HG02759 (cell line): ENCODE measurements at regions not wholly inside any gene's neighbourhood (a gene's known extent, or its start where the extent isn't known, plus 50 kb on each side); places are given as distances from the start of the nearest gene placed in this dataset.

Source experiments
- ATAC-seq: cut with Tn5 transposase; IDR thresholded peaks from one replicate; pipeline ENCODE4 v1.9.1; 2021; ENCODE audit warnings: mild to moderate bottlenecking, moderate library complexity; ENCODE audit not compliant: unreplicated experiment

DNA sequence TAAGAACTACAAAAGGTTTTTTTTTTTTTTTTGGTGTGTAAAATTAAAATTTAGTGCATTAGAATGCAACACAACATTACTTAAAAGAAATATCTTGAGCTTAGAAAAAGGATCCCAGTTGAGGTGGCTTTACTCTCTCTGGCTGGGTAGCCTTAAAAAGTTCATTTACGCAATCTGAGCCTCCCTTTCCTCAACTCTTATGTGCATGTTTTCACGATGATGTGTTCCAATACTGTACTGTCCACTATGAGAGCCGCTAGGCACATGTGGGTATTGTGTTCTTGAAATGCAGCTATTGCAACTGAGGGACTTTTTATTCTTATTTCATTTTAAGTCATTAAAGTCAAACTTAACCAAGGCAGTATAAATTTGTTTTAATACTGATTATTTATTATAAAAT, 460.9 kb upstream of the SYT1 start:
- ATAC-seq, result no peak

DNA sequence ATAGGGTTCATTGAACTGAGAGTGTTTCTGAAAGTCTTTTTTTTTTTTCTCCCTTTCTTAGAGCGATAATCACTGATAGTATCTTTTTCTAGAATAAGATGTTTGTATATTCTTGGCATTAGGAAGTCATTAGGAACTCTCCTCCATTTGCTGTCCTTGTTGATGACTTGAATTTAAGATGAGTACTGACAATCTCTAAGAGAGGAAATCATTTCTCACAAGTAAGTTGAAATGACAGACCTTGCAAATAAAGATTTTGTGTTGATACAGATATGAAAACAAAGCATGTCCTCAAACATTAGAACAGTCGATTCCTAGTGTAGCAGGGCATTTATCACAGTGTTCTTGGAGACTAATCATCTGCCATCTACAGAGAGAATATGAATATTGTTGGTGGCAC, 458.4 kb upstream of the SYT1 start:
- ATAC-seq, result no peak

DNA sequence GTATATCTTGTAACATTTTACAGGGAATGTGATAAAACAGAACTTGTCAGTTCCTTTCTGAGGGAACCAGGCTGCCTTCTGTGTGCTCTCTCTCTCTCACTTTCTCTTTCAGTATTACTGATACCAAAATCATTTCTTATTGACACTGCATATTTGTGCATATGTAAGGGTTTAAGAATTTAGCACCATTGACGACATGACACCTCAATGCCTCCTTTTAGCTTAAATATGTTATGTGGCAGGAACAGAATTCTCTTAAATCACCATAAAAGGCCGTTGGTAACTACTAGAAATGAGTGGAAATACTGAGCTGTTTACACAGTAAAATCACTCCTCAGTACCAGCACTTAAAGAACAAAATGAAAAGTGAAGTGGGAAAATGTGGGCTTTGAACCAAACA, 457.7 kb upstream of the SYT1 start:
- peak; percentile 85 for ATAC-seq

DNA sequence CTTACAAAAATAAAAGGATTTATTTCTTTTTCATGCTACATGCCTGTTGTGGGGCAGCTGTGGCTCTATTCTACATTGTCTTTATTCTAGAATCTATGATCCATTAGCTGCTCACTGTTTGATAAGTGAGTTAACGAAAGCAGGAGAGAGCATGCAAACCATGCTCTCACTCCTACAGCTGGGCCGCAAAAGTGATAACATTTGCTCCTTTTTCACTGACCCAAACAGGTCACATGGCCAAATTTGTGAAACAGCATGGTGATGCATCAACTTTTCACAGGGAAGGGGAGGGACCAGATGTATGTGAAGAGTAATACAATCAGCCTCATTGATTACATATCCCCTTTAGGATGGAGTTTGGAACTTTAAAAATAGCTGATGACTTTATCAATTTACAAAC, 456.9 kb upstream of the SYT1 start:
- ATAC-seq, result no peak

DNA sequence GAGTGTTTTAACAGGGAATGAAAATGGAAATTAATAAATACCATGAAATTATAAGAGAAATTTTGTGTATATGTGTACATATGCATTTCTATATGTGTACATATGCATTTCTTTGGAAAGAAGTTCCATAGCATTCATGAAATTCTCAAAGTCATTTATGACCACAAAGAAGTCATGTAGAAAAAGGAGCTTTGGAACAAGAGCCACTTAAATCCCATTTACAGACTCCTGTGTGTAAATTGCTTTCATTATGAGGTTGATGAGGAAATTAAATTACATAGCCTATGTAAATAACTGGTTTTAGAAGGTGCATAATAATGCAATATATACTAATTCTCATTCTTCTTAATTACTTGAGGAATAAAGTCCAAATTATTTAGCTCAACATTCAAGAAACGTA, 450.5 kb upstream of the SYT1 start:
- ATAC-seq, result no peak

DNA sequence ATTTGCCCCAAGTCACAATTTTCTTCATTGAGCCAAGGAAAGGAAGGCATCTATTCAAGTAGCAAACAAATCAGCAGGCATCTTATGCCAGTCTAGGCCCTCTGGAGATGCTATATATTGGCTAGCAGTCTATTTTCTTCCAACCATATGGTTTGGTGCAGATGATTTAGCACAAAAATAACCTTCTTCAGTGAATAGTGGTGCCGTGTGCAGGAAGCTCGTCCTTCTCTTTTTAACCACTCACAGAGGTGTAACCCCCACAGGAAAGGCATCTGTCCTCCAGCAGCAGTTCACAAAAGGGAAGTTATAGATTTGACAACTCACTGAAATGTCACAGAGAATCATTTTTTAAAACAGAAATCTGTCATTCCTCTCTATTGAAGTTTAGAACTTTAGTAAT, 445.7 kb upstream of the SYT1 start:
- no peak for ATAC-seq

DNA sequence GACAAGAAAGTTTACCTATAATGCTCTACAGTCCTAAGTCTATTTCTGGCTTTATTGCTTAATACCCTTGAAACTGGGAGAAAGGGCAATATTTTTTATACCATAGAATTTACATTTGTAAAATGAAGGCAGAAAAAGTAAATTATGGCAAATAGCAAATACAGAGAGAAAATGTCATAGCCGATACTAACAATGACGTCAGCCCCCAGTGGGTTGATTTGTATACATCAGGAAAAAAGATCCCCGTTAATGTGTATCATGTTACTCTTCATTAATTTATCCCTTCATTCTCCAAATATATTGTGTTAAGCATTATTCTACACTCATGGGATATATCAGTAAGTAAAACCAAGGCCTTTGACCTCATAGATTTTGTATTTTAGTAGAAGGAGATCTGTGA, 445.1 kb upstream of the SYT1 start:
- no peak for ATAC-seq

DNA sequence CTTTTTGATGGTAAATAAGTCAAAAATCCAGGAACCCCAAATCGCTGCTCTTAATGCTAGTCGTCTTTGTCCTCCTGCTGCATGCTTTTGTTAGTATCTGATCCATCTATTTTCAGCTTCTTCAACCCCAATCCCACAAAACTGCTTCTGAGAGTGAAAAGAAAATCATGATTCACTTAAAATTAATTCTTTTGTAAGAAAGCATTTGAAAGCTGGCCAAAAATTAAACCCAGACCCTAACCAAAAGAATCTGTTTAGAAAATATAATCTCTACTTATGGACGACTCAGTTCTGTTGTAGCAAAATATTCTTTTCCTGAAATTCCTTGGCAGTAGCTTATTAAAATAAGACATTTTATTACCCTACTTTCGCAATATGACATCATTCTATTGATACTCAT, 443.6 kb upstream of the SYT1 start:
- ATAC-seq, result no peak

DNA sequence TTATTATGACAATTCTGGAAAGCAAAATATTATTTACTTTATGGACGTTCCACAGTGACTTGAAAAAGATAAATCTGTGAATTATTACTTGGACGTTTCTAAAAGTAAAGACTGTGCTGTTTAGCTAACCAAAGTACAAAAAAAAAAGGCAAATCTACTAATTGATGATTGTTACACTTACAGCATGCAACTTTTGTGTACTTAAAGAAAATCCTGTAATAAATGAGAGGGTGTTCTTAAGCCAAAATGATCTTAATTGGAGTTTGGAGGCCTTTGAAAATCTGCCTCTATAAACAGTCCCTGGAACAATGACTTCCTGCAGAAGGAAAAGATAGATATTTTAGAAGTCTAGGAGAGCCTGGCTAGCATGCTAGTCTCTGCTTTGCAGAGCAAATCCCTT, 434.0 kb upstream of the SYT1 start:
- ATAC-seq, result no peak

DNA sequence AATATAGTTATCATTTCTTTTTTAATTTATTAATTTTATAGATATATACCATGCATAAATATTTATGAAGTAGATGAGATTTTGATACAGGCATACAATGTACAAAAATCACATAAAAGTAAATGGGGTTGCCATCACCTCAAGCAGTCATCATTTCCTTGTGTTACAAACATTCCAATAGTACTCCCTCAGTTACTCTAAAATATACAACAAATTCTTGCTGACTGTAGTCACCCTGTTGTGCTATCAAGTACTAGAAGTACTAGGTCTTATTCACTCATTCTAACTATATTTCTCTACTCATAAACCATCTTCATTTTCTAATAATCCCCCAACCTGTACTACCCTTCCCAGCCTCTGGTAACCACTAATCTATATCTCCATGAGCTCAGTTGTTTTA, 432.6 kb upstream of the SYT1 start:
- ATAC-seq, result no peak

DNA sequence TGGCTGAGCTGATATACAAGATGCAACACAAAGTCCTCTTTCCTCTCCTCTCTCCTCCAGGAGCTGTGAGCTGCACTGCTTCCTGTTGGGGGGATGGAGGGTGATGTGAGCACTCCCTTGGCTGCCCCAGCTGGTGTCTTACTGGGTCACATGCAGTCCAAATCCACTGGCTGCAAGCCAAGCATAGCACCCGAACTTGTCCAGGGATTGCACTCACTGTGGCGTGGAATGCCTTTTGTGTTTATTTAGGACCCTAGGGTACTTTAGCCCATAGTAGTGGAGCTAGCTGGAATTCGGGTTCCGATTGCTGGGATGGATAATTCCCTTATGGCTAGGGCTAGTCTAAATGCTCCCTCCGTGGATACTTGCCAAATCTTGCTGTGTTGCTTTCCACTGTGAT, 424.9 kb upstream of the SYT1 start:
- no peak for ATAC-seq

DNA sequence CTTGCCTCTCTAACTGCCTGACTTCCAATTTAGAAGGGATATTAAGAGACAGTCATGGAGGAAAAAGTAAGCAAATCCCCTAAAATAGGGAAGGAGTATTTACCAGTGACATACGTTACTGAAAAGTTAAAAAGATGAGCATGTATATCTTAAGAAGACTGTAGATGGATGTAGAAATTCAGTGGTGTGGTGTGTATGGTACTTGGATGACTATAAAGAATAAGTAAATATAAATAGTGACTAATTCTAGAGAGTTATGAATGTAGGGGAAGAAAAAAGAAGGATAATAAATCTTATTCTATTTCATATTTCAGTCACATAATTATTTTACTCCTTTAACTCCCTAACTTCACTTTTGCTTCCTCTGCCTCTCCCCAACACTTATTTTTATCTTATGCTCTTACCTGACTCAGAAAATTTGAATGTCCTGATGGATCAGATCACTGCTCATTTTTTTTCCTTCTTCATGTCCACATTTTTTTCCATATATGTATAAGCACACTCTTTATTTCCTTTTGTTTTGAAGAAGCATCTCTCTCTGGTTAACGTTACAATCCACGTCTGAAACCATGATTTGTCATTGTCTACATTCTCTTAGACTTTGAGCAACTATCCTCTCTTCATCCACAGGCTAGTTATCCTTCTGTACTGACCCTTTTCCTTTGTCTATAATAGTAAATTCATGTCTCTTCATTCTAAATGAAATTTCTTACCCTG, 422.7 kb upstream of the SYT1 start:
- ATAC-seq, result no peak

DNA sequence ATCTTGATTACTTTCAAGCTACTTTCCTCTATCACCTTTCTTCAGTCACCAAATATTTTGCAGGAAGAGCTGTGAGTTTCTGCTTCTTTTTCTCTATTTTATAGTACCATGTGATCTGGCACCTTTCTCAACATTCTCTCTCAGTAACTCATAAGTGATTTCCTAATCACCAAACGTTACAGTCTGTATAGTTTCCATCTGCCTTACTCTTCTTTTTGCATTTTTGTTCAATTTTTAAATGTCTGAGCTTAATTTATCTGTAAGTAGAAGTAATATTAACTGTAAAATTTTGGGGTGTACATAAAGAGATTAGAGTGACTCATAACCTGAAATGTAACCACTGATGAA, 422.1 kb upstream of the SYT1 start:
- no peak for ATAC-seq

DNA sequence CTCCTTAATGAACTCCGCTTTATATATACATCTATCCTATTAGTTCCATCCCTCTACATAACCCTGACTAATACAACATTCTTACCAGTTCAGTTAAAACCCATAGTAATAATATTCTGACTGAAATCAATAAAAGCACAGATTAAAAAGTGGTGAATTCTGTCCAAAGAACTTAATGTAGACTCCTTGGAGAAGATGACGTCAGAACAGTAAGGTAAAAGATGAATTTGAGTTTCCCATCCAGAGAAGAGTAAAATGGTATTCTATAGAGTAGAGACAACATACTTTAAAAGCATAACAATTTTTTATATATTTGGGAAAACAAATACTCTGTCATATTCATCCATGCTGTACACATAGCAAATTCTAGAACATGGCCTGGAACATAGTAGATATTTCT, 418.0 kb upstream of the SYT1 start:
- ATAC-seq, result no peak

DNA sequence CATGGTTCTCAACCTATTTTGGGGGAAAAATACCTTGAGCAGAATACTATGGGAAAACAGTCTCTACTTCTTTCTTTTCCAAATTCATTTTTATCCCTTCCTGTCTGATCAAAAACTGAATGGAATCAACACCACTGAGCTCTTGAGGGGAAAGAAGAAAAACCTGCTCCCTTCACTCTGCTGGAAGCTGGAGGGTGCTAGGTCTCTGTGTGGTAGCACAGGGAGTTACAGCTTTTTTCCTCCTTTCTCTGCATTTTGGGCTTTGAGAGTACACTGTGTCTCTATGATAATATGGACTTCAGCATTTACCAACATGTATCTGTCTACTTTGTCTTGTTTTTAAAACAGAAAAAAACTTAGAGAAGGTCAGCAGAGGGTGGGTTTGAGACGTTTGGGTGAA, 417.2 kb upstream of the SYT1 start:
- no peak for ATAC-seq

DNA sequence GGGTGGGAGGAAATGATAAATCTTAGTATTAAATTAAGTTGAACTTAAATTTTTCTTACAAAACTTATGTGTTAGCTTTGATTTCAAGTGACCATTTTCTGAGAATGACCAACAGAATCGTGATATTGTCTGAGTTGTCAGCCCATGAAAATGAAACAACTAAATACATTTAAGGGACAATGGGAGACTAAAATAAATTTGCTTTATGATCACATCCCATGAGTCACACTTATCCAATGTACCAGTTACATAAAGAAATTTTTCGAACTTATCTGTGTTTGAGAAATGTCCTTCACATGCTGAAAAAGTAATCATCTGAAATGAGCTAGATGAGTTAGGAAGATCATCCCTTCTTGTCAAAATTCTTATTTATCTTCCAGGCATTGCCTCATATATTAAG, 415.9 kb upstream of the SYT1 start:
- ATAC-seq, result no peak

DNA sequence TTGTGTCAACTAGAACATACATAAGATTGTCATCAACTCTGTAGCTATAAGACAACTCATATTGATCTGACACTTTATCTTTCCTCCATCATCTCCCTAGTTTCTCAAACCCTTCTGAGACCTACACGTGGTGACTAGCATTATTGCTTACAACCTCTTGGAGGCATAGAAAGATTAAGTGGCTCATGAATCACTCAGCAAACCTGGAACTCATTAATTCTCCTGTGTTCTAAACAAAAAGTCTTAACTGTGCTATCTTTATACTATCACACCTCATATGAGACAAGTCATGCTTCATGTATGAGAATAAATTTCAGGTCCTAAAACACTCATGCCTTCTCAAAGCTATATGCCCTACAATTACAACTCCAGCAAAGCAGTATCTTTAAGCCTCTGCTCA, 408.6 kb upstream of the SYT1 start:
- ATAC-seq, result no peak

DNA sequence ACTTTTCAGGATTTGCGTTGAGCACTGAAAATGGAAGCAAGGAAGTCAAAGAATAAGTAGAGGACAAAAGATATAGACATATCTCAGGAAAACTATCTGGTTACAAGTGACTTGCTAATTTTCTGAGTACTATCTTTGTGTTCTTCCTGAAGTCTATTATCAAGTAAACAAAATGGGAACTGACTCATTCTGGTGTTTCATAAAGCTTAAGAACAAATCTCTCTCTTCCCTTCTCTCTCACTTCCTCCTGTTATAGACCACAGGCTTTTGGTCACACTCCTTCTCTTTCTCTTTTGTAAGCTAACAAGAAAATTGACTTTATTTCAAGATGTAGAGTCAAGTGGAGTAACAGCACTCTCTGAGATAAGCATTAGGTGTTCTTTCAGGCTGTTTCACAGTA, 406.6 kb upstream of the SYT1 start:
- peak; percentile 99 for ATAC-seq

DNA sequence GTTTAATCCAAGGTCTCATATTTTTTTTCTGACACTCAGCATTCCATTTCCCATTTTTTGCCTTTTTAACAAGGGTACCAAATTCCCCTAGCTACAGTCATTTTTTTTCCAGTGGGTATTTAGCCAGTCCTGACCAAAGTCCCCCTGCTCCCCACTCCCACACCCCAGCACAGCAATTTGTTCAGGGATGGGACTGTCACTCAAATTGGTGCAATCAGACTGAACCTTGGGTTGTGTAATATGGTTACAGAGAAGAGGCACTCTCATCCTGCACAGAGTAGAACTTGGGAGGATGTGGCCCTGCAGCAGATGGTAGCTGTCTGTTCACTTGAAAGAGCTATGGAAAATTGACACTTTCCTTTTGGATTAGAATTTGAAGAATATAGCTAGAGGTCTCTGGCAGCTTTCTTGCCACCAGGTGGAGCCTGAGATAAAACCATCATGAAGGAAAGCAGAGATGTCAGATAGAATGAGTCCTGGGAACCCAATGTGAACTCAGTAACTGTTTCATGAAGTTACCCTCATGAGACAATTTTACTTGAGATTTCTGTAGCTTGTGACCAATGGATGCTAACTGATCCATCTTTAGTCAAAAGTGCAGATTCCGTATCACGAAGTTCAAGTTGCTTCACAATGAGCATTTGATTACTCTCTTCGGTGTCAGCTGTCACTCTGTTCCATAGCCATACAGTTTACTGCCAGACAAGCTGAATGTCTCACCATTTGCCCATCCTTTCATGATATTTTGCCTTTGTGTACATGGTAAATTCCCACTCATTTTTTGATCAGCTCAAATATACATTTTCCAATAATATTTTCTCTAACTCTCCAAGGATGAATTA, 394.0 kb upstream of the SYT1 start:
- no peak for ATAC-seq

DNA sequence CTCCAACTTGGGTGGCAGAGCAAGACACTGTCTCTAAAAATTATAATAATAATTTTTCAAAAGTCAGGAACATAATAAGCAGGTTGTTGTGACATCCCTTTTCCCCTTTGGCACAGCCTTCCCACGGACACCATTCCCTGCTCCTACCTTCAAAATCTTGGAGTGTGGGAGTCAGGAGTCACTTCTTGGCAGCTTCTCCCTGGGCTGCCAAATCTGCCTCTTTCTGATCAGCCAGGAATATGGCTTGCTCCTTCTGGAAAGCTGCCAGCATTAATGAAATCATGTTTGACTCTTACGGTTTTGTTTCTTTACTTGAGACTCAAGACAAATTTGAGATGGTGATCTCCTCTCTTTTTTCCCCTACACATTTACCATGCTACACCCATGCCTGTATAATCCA, 391.4 kb upstream of the SYT1 start:
- ATAC-seq, result no peak

DNA sequence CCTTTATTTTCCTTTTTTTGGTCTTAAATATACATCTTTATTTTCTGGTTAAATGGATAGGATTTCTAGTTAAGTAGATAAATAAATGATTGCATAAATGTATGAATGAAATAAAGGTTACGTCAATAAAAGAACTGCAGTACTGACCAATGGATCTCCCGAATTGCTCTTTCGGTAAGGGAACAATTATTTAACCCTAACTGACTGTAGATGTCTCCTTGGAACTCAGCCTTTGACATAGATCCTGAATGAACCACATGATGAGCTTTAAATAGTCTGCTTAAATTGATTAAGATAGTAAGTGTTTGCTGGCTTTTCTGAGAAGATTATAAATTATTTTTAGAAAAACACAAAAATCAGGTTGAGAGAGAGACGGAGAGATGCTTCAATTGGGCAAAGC, 391.0 kb upstream of the SYT1 start:
- ATAC-seq, result no peak

DNA sequence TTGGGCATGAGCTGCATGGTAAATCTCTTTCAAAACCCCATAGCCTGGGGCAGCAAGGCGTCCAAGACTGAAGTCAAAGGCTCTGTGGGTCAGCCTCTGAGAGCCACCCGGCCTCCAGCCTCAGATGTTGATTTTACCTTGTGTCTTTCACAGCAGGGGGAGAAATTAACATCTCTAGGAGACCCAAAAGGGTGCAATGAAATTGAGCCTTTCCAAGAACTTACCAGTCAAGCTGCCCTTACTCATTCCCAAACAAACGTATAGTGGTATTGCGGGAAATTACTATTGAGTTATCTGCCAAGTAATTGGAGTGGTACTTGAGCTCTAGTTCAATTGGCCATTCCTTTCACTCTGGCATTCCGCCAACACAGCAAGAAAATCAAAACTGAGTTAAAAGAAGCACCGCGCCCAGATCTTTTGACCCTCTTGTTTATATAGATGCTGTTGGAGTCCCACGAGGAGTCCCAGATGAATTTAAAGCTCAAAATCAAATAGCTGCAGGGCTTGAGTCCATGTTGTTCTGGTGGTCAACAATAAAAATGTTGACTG, 380.7 kb upstream of the SYT1 start:
- ATAC-seq, result no peak
